Stomach (tissue), 8 donors: ENCODE measurements at regions not wholly inside any gene's neighbourhood (a gene's known extent, or its start where the extent isn't known, plus 50 kb on each side); places are given as distances from the start of the nearest gene placed in this dataset.

ENCODE experiments used
- DNase-seq, 2 donors: peaks; one replicate each; pipeline versions ENCODE4 v3.0.0 to v3.0.0-alpha.2; 2013 to 2019
- H3K27ac ChIP-seq, 5 donors: fragments of 200-600 bp in 4 of 5; sonication (generic) in 4 of 5; one replicate each; pipeline ENCODE4 v1.5.1; 2013 to 2019; ENCODE audit warnings: mild to moderate bottlenecking in 1 of 5, moderate library complexity in 1 of 5
- H3K27me3 ChIP-seq, 3 donors: fragments of 200-600 bp; sonication (generic); one replicate each; pipeline ENCODE4 v1.5.1; 2017 to 2019; ENCODE audit warnings: mixed run types in 1 of 3
- H3K36me3 ChIP-seq, 4 donors: fragments of 200-600 bp; sonication (generic); 1 replicate in 3 of 4; 2 replicates in 1 of 4; pipeline ENCODE4 v1.5.1; 2016 to 2019
- H3K4me1 ChIP-seq, 4 donors: fragments of 200-600 bp; sonication (generic); one replicate each; pipeline ENCODE4 v1.5.1; 2016 to 2019
- H3K4me3 ChIP-seq, 4 donors: fragments of 200-600 bp; sonication (generic) in 3 of 4; one replicate each; pipeline ENCODE4 v1.5.1; 2016 to 2019; ENCODE audit warnings: mild to moderate bottlenecking in 1 of 4
- H3K9me3 ChIP-seq, 4 donors: fragments of 200-600 bp; sonication (generic); one replicate each; pipeline ENCODE4 v1.5.1; 2016 to 2019
- EP300 ChIP-seq: sonication (generic); formaldehyde crosslinking; IDR thresholded peaks from one replicate; pipeline ENCODE4 v1.6.1; 2017; ENCODE audit warnings: antibody characterized with exemption
- POLR2A ChIP-seq, 4 donors: fragments of 450-650 bp; IDR thresholded peaks; one replicate each; pipeline ENCODE4 v1.6.1; 2016; ENCODE audit warnings: antibody characterized with exemption in 4 of 4, control low read depth in 2 of 4, mild to moderate bottlenecking in 1 of 4, moderate library complexity in 1 of 4
- POLR2AphosphoS5 ChIP-seq, 3 donors: sonication (generic); formaldehyde crosslinking; IDR thresholded peaks; one replicate each; pipeline ENCODE4 v1.6.1; 2016; ENCODE audit warnings: antibody characterized with exemption in 3 of 3
- WGBS, 5 donors: extraction: QIAGEN DNeasy Blood & Tissue Kit in 3 of 5; methylation state at CpG; one replicate each; pipeline versions ENCODE4 v1.1.5 to v1.1.7; 2013 to 2018; 5-methylcytosine and 5-hydroxymethylcytosine counted together
- intact Hi-C: fragments of 100-400 bp; cut with DNase I; formaldehyde crosslinking; loops from one replicate; pipeline ENCODE4 v1.15.1; 2023; ENCODE audit warnings: low total_unique reads
- TF ChIP-seq, protein P1 (sequence below), 7 experiments: fragments of 450-650 bp in 4 of 7; fragments of 200-600 bp in 3 of 7; sonication (generic) in 3 of 7; IDR thresholded peaks; one replicate each; pipeline ENCODE4 v1.5.1; 2016 to 2019; ENCODE audit warnings: antibody characterized with exemption in 7 of 7, control low read depth in 2 of 7, mild to moderate bottlenecking in 1 of 7
- donor health status: healthy with polysubstance abuse.
- donor health status: Bipolar disorder and iron deficiency.
- donor health status: healthy.

DNA sequence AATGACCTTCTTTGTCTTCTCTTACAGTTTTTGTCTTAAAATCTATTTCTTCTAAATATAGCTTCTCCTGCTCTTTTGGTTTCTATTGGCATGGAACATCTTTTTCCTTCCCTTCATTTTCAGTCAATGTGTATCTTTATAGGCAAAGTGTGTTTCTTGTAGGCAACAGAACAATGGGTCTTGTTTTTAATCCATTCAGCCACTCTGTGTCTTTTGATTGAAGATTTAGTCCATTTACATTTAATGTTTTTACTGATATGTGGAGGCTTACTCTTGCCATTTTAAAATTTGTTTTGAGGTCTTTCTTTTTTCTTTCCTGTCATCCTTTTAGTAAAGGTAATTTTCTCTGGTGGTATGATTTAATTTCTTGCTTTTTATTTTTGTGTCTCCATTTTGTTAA is 271.2 kb upstream of the ZP4 start:
- H3K9me3 ChIP-seq = peaks cover 0 to 28% (median 6%) of the 10 kb centered on the region in 4 donors
- H3K27ac ChIP-seq = no peak overlapping the region
- no peak for DNase-seq
- intact Hi-C loops = no loop called here
- no peaks in the 10 kb centered on the region for H3K4me1 ChIP-seq
- no peak overlapping the region for H3K4me3 ChIP-seq
- no peaks in the 10 kb centered on the region for H3K27me3 ChIP-seq
- no peaks in the 10 kb centered on the region for H3K36me3 ChIP-seq
- no peak for TF ChIP-seq POLR2A (IDR thresholded peaks at IDR 0.05)
- no peak for TF ChIP-seq EP300
- TF ChIP-seq, protein P1, sequence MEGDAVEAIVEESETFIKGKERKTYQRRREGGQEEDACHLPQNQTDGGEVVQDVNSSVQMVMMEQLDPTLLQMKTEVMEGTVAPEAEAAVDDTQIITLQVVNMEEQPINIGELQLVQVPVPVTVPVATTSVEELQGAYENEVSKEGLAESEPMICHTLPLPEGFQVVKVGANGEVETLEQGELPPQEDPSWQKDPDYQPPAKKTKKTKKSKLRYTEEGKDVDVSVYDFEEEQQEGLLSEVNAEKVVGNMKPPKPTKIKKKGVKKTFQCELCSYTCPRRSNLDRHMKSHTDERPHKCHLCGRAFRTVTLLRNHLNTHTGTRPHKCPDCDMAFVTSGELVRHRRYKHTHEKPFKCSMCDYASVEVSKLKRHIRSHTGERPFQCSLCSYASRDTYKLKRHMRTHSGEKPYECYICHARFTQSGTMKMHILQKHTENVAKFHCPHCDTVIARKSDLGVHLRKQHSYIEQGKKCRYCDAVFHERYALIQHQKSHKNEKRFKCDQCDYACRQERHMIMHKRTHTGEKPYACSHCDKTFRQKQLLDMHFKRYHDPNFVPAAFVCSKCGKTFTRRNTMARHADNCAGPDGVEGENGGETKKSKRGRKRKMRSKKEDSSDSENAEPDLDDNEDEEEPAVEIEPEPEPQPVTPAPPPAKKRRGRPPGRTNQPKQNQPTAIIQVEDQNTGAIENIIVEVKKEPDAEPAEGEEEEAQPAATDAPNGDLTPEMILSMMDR (IDR thresholded peaks at IDR 0.05) = no peak
- TF ChIP-seq POLR2AphosphoS5 (IDR thresholded peaks at IDR 0.05) = no peak

DNA sequence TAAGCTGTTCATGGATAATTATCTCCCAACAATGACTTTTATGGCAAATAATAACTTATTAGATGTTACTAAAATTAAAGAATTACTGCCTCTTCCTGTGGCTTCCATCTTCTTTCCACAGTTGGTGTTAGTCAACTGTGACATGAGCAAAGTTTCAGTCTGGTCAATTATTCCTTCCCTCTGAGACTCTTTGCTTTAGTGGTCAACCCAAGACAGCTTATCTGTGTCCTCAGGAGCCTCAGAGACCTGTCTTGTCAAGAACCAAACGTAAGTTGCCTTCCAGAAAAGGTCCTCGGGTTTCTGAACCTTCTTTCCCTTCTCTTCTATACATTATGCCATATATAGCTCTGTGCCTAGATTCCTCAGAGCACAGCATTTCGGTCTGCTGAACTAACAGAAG is 263.2 kb upstream of the ZP4 start:
- 49 to 76% (median 61%) methylated on average over 3 of the region's 3 CpGs for WGBS, 5 donors
- no peaks in the 10 kb centered on the region for H3K27me3 ChIP-seq
- H3K9me3 ChIP-seq = no peaks in the 10 kb centered on the region
- intact Hi-C loops = no loop called here
- no peak overlapping the region for H3K4me3 ChIP-seq
- no peaks in the 10 kb centered on the region for H3K36me3 ChIP-seq
- H3K27ac ChIP-seq = no peak overlapping the region
- TF ChIP-seq POLR2AphosphoS5 (IDR thresholded peaks at IDR 0.05) (no peak), EP300 (no peak)
- TF ChIP-seq, protein P1 (IDR thresholded peaks at IDR 0.05) = no peak
- DNase-seq = no peak
- no peaks in the 10 kb centered on the region for H3K4me1 ChIP-seq

DNA sequence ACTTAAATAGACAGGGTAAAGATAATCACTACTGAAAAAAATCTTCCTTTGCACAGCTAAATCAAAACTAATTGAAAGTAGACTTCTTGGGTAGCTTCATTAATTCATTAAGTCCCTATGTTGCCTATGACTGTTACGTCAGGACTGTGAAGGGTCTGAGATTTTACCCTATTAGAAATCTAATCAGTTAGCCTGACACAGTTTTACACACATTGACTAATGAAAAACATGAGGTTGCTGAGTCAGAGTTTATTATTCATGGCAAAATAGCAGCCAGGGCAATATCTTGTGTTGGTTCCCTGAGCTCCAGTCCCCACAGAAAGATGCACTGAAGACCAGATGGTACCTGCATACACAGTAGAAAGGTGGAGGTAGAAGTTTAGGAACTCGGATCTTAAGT is 262.5 kb upstream of the ZP4 start:
- Histone ChIP-seq H3K36me3 (no peaks in the 10 kb centered on the region), H3K9me3 (no peaks in the 10 kb centered on the region), H3K27me3 (no peaks in the 10 kb centered on the region), H3K4me1 (no peaks in the 10 kb centered on the region), H3K4me3 (no peak overlapping the region), H3K27ac (no peak overlapping the region)
- DNase-seq = no peak
- 64 to 88% (median 83%) methylated on average over 2 of the region's 2 CpGs for WGBS, 5 donors
- no peak for TF ChIP-seq EP300
- TF ChIP-seq POLR2A (IDR thresholded peaks at IDR 0.05) = no peak
- TF ChIP-seq, protein P1 (IDR thresholded peaks at IDR 0.05) = no peak
- no peak for TF ChIP-seq POLR2AphosphoS5 (IDR thresholded peaks at IDR 0.05)
- intact Hi-C loops = no loop called here

DNA sequence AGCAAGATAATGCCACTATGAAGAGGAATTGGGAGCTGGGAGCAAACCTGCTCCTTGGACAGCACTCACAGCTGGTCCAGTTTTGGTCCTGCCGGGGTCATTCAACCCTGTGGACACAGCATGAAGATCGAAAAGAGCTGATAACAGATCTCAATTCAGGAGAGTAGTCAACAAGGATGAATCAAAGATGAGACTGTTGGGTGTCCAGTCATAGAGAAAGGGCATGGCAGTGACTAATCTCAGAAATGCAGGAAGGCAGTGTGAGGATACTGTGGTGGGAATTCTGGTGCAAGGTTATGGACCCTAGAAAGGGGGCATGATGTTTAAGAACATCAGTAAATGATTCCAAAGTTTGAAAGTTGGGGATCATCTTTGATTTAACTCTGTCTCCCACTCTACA is 261.4 kb upstream of the ZP4 start:
- no peak for DNase-seq
- no peaks in the 10 kb centered on the region for H3K9me3 ChIP-seq
- no peaks in the 10 kb centered on the region for H3K36me3 ChIP-seq
- intact Hi-C loops = no loop called here
- H3K27ac ChIP-seq = no peak overlapping the region
- no peaks in the 10 kb centered on the region for H3K4me1 ChIP-seq
- no peaks in the 10 kb centered on the region for H3K27me3 ChIP-seq
- no peak overlapping the region for H3K4me3 ChIP-seq
- TF ChIP-seq EP300 = no peak
- WGBS, 5 donors = 71 to 80% (median 76%) methylated on average over 2 of the region's 2 CpGs

DNA sequence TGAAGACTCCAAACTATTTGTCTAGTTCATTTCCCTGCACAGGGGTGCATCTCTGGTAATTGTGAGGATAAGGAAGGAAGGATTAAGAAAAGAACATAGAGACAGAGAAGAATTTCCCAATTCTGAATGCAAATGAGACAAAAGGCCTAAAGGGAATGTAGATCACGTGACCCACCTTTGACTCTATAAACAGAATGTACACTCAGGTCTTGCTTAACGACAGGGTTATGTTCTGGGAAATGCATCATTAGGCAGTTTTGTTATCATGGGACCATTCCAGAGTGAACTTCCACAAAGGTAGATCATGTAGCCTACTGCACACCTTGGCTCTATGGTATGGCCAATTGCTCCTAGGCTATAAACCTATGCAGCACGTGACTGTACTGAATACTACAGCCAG is 252.3 kb upstream of the ZP4 start:
- Histone ChIP-seq H3K9me3 (no peaks in the 10 kb centered on the region), H3K36me3 (no peaks in the 10 kb centered on the region), H3K4me1 (no peaks in the 10 kb centered on the region), H3K27me3 (no peaks in the 10 kb centered on the region), H3K27ac (no peak overlapping the region), H3K4me3 (no peak overlapping the region)
- no peak for DNase-seq
- intact Hi-C loops = no loop called here
- WGBS, 5 donors = 58 to 71% (median 63%) methylated on average over 3 of the region's 3 CpGs
- no peak for TF ChIP-seq EP300
- no peak for TF ChIP-seq POLR2A (IDR thresholded peaks at IDR 0.05)
- TF ChIP-seq, protein P1 (IDR thresholded peaks at IDR 0.05) = no peak
- no peak for TF ChIP-seq POLR2AphosphoS5 (IDR thresholded peaks at IDR 0.05)
